GM23338 (cell line): ENCODE measurements at regions not wholly inside any gene's neighbourhood (a gene's known extent, or its start where the extent isn't known, plus 50 kb on each side); places are given as distances from the start of the nearest gene placed in this dataset.
"Not testable (repeated sequence)": the region's sequence is repeated elsewhere in the genome, so short reads cannot be mapped to it uniquely, and the experiment has no call there.

Experiments used
- ATAC-seq: fragments of 200-7000 bp; cut with Tn5 transposase; 3 replicates; pipeline ENCODE4 v1.9.1; 2020
- DNase-seq: peaks from one replicate; pipeline ENCODE4 v3.0.0-alpha.2; 2015; ENCODE audit warnings: low spot score
- H2AFZ ChIP-seq: fragments of 200-600 bp; sonication (generic); 2 replicates; pipeline ENCODE4 v1.8.0; 2016; ENCODE audit warnings: antibody characterized with exemption, mild to moderate bottlenecking, moderate library complexity
- H3F3A ChIP-seq: fragments of 200-600 bp; sonication (generic); replicated peaks from 2 replicates; pipeline ENCODE4 v1.8.0; 2017; ENCODE audit warnings: antibody characterized with exemption, mixed run types, low read depth
- H3K27ac ChIP-seq: fragments of 200-600 bp; sonication (generic); 2 replicates; pipeline ENCODE4 v1.6.1; 2016; ENCODE audit warnings: low read depth
- H3K27me3 ChIP-seq: fragments of 200-600 bp; sonication (generic); 2 replicates; pipeline ENCODE4 v1.8.0; 2016; ENCODE audit warnings: mild to moderate bottlenecking, mixed run types, moderate library complexity; ENCODE audit not compliant: insufficient read depth
- H3K36me3 ChIP-seq: fragments of 200-600 bp; sonication (generic); 2 replicates; pipeline ENCODE4 v1.8.0; 2016; ENCODE audit warnings: mild to moderate bottlenecking; ENCODE audit not compliant: insufficient read depth
- H3K4me1 ChIP-seq: fragments of 200-600 bp; sonication (generic); 2 replicates; pipeline ENCODE4 v1.8.0; 2016; ENCODE audit warnings: mild to moderate bottlenecking, moderate library complexity; ENCODE audit not compliant: insufficient read depth
- H3K4me2 ChIP-seq: fragments of 200-600 bp; sonication (generic); 2 replicates; pipeline ENCODE4 v1.7.1; 2017; ENCODE audit warnings: mixed run types
- H3K4me3 ChIP-seq: fragments of 200-600 bp; sonication (generic); 2 replicates; pipeline ENCODE4 v1.6.1; 2016; ENCODE audit warnings: mixed run types
- H3K79me2 ChIP-seq: fragments of 200-600 bp; sonication (generic); replicated peaks from 2 replicates; pipeline ENCODE4 v1.8.0; 2017; ENCODE audit warnings: mild to moderate bottlenecking; ENCODE audit not compliant: insufficient read depth
- H3K9me2 ChIP-seq: fragments of 200-600 bp; sonication (generic); 2 replicates; pipeline ENCODE4 v1.8.0; 2017; ENCODE audit not compliant: insufficient read depth
- H4K20me1 ChIP-seq: fragments of 200-600 bp; sonication (generic); replicated peaks from 2 replicates; pipeline ENCODE4 v1.8.0; 2017; ENCODE audit warnings: mild to moderate bottlenecking; ENCODE audit not compliant: insufficient read depth
- H3K27ac Mint-ChIP-seq: 2 replicates; pipeline ENCODE4 v1.8.0; 2020; ENCODE audit warnings: inconsistent platforms, mild to moderate bottlenecking, moderate library complexity, mixed read lengths
- H3K27me3 Mint-ChIP-seq: 3 replicates; pipeline ENCODE4 v1.8.0; 2022; ENCODE audit warnings: low read depth, mild to moderate bottlenecking, moderate library complexity, mixed read lengths, inconsistent platforms; ENCODE audit not compliant: insufficient read depth, poor library complexity
- H3K36me3 Mint-ChIP-seq: 3 replicates; pipeline ENCODE4 v1.8.0; 2021; ENCODE audit warnings: low read depth, mild to moderate bottlenecking, inconsistent platforms, moderate library complexity, mixed read lengths
- H3K4me1 Mint-ChIP-seq: 3 replicates; pipeline ENCODE4 v1.8.0; 2020; ENCODE audit warnings: mild to moderate bottlenecking, inconsistent platforms, mixed read lengths
- H3K4me3 Mint-ChIP-seq: 3 replicates; pipeline ENCODE4 v1.8.0; 2021; ENCODE audit warnings: moderate library complexity, mild to moderate bottlenecking, inconsistent platforms, mixed read lengths
- H3K9me3 Mint-ChIP-seq: 3 replicates; pipeline ENCODE4 v1.8.0; 2020; ENCODE audit warnings: moderate library complexity, mild to moderate bottlenecking, inconsistent platforms, mixed read lengths
- CREB1 ChIP-seq: fragments of 250-450 bp; sonication (Bioruptor Pico); IDR thresholded peaks from 2 replicates; pipeline ENCODE4 v1.5.0; 2020; ENCODE audit warnings: low read depth, mild to moderate bottlenecking, moderate library complexity
- EZH2 ChIP-seq: fragments of 200-600 bp; sonication (generic); IDR thresholded peaks from one replicate; pipeline ENCODE4 v1.8.0; 2017; ENCODE audit warnings: antibody characterized with exemption, mild to moderate bottlenecking, low read depth; ENCODE audit not compliant: unreplicated experiment
- EZH2phosphoT487 ChIP-seq: fragments of 200-600 bp; sonication (generic); IDR thresholded peaks from one replicate; pipeline ENCODE4 v1.8.1; 2018; ENCODE audit warnings: antibody characterized with exemption; ENCODE audit not compliant: unreplicated experiment
- JUNB ChIP-seq: IDR thresholded peaks from one replicate; pipeline ENCODE4 v1.6.1; 2016; ENCODE audit warnings: antibody characterized with exemption; ENCODE audit not compliant: unreplicated experiment
- NANOG ChIP-seq: IDR thresholded peaks from 2 replicates; pipeline ENCODE4 v1.6.1; 2016; ENCODE audit warnings: antibody characterized with exemption, borderline replicate concordance
- STAT1 ChIP-seq: IDR thresholded peaks from one replicate; pipeline ENCODE4 v1.6.1; 2016; ENCODE audit warnings: antibody characterized with exemption; ENCODE audit not compliant: unreplicated experiment
- ZNF114 ChIP-seq: fragments of 250-450 bp; sonication (Bioruptor Pico); IDR thresholded peaks from 2 replicates; pipeline ENCODE4 v1.5.0; 2020; ENCODE audit warnings: mild to moderate bottlenecking, moderate library complexity
- TF ChIP-seq, protein P1 (sequence below), 2 experiments: fragments of 200-600 bp in 1 of 2; sonication (generic) in 1 of 2; conservative IDR thresholded peaks; 2 replicates each; pipeline versions ENCODE4 v1.5.1 to v1.6.1; 2016 to 2017; ENCODE audit warnings: antibody characterized with exemption in 2 of 2, low read depth in 2 of 2, mild to moderate bottlenecking in 2 of 2, moderate library complexity in 1 of 2
- TF ChIP-seq, protein P2 (sequence below): fragments of 250-450 bp; sonication (Bioruptor Pico); IDR thresholded peaks from 2 replicates; pipeline ENCODE4 v1.5.0; 2020; ENCODE audit warnings: mild to moderate bottlenecking, moderate library complexity
- TF ChIP-seq, protein P3 (sequence below): IDR thresholded peaks from one replicate; pipeline ENCODE4 v1.6.1; 2018; ENCODE audit warnings: antibody characterized with exemption; ENCODE audit not compliant: unreplicated experiment

DNA sequence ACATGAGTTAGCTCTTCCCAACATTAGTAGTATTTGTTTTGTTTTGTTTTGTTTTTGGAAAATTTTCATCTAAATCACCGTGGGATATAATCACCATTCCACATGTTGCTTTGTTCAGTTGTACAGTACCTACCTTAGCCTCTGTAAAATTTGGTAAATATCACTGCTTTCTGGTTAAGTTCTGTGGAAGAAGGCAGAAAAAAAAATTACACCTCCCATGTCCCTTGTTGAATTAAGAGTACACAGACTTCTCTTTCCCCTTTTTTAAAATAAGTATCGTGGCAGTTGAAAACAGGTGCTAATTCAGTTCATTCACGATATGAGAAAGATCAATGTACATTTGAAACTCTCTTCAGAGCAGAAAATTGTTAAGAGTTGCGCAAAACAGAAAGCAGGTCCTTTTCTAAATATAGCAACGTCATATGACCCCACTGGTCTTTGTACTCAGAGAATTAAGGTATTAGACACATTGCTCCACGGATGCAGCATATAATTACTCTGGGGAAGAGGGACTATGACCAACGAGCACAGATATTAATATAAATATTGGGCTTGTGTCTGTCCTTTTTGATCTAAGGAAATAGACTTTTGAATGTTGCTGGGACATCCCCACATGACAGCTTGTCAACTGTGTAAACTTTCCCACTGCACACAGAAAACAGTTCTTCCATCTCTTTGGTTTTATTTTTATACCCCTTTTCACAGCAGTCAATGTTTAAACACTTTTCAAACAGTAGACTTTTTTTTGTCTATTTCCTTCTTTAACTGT is 58.6 kb upstream of the ZNF217 start:
- Mint-ChIP-seq H3K9me3 (no peaks in the 10 kb centered on the region), H3K4me1 (peaks cover 25% of the 10 kb centered on the region), H3K27me3 (peaks cover 1% of the 10 kb centered on the region), H3K36me3 (no peaks in the 10 kb centered on the region), H3K27ac (peak overlapping the region; percentile 15; the same call in 1 of the 2 replicates), H3K4me3 (no peak overlapping the region)
- Histone ChIP-seq H3K4me1 (peaks cover 20% of the 10 kb centered on the region), H3K27me3 (no peaks in the 10 kb centered on the region), H3K4me3 (no peak overlapping the region), H3K79me2 (no peaks in the 10 kb centered on the region), H3K27ac (no peak overlapping the region), H3K9me2 (no peaks in the 10 kb centered on the region), H3F3A (no peaks in the 10 kb centered on the region), H2AFZ (peak overlapping the region; percentile 45; the same call in 1 of the 2 replicates), H4K20me1 (no peaks in the 10 kb centered on the region), H3K4me2 (no peak overlapping the region), H3K36me3 (no peaks in the 10 kb centered on the region)
- DNase-seq (no peak), ATAC-seq (no peak)
- TF ChIP-seq NANOG (no peak), CREB1 (CRISPR knock-in tag) (no peak), JUNB (no peak), STAT1 (no peak), EZH2 (no peak), ZNF114 (CRISPR knock-in tag) (no peak), EZH2phosphoT487 (no peak)
- TF ChIP-seq, protein P1, sequence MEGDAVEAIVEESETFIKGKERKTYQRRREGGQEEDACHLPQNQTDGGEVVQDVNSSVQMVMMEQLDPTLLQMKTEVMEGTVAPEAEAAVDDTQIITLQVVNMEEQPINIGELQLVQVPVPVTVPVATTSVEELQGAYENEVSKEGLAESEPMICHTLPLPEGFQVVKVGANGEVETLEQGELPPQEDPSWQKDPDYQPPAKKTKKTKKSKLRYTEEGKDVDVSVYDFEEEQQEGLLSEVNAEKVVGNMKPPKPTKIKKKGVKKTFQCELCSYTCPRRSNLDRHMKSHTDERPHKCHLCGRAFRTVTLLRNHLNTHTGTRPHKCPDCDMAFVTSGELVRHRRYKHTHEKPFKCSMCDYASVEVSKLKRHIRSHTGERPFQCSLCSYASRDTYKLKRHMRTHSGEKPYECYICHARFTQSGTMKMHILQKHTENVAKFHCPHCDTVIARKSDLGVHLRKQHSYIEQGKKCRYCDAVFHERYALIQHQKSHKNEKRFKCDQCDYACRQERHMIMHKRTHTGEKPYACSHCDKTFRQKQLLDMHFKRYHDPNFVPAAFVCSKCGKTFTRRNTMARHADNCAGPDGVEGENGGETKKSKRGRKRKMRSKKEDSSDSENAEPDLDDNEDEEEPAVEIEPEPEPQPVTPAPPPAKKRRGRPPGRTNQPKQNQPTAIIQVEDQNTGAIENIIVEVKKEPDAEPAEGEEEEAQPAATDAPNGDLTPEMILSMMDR (conservative IDR thresholded peaks at IDR 0.05; ENCODE audit: low read depth in 2 of 2): no peak
- TF ChIP-seq, protein P2, sequence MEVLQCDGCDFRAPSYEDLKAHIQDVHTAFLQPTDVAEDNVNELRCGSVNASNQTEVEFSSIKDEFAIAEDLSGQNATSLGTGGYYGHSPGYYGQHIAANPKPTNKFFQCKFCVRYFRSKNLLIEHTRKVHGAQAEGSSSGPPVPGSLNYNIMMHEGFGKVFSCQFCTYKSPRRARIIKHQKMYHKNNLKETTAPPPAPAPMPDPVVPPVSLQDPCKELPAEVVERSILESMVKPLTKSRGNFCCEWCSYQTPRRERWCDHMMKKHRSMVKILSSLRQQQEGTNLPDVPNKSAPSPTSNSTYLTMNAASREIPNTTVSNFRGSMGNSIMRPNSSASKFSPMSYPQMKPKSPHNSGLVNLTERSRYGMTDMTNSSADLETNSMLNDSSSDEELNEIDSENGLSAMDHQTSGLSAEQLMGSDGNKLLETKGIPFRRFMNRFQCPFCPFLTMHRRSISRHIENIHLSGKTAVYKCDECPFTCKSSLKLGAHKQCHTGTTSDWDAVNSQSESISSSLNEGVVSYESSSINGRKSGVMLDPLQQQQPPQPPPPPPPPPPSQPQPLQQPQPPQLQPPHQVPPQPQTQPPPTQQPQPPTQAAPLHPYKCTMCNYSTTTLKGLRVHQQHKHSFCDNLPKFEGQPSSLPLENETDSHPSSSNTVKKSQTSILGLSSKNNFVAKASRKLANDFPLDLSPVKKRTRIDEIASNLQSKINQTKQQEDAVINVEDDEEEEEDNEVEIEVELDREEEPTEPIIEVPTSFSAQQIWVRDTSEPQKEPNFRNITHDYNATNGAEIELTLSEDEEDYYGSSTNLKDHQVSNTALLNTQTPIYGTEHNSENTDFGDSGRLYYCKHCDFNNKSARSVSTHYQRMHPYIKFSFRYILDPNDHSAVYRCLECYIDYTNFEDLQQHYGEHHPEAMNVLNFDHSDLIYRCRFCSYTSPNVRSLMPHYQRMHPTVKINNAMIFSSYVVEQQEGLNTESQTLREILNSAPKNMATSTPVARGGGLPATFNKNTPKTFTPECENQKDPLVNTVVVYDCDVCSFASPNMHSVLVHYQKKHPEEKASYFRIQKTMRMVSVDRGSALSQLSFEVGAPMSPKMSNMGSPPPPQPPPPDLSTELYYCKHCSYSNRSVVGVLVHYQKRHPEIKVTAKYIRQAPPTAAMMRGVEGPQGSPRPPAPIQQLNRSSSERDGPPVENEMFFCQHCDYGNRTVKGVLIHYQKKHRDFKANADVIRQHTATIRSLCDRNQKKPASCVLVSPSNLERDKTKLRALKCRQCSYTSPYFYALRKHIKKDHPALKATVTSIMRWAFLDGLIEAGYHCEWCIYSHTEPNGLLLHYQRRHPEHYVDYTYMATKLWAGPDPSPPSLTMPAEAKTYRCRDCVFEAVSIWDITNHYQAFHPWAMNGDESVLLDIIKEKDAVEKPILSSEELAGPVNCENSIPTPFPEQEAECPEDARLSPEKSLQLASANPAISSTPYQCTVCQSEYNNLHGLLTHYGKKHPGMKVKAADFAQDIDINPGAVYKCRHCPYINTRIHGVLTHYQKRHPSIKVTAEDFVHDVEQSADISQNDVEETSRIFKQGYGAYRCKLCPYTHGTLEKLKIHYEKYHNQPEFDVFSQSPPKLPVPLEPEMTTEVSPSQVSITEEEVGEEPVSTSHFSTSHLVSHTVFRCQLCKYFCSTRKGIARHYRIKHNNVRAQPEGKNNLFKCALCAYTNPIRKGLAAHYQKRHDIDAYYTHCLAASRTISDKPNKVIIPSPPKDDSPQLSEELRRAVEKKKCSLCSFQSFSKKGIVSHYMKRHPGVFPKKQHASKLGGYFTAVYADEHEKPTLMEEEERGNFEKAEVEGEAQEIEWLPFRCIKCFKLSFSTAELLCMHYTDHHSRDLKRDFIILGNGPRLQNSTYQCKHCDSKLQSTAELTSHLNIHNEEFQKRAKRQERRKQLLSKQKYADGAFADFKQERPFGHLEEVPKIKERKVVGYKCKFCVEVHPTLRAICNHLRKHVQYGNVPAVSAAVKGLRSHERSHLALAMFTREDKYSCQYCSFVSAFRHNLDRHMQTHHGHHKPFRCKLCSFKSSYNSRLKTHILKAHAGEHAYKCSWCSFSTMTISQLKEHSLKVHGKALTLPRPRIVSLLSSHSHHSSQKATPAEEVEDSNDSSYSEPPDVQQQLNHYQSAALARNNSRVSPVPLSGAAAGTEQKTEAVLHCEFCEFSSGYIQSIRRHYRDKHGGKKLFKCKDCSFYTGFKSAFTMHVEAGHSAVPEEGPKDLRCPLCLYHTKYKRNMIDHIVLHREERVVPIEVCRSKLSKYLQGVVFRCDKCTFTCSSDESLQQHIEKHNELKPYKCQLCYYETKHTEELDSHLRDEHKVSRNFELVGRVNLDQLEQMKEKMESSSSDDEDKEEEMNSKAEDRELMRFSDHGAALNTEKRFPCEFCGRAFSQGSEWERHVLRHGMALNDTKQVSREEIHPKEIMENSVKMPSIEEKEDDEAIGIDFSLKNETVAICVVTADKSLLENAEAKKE: no peak
- TF ChIP-seq, protein P3, sequence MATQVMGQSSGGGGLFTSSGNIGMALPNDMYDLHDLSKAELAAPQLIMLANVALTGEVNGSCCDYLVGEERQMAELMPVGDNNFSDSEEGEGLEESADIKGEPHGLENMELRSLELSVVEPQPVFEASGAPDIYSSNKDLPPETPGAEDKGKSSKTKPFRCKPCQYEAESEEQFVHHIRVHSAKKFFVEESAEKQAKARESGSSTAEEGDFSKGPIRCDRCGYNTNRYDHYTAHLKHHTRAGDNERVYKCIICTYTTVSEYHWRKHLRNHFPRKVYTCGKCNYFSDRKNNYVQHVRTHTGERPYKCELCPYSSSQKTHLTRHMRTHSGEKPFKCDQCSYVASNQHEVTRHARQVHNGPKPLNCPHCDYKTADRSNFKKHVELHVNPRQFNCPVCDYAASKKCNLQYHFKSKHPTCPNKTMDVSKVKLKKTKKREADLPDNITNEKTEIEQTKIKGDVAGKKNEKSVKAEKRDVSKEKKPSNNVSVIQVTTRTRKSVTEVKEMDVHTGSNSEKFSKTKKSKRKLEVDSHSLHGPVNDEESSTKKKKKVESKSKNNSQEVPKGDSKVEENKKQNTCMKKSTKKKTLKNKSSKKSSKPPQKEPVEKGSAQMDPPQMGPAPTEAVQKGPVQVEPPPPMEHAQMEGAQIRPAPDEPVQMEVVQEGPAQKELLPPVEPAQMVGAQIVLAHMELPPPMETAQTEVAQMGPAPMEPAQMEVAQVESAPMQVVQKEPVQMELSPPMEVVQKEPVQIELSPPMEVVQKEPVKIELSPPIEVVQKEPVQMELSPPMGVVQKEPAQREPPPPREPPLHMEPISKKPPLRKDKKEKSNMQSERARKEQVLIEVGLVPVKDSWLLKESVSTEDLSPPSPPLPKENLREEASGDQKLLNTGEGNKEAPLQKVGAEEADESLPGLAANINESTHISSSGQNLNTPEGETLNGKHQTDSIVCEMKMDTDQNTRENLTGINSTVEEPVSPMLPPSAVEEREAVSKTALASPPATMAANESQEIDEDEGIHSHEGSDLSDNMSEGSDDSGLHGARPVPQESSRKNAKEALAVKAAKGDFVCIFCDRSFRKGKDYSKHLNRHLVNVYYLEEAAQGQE: no peak

DNA sequence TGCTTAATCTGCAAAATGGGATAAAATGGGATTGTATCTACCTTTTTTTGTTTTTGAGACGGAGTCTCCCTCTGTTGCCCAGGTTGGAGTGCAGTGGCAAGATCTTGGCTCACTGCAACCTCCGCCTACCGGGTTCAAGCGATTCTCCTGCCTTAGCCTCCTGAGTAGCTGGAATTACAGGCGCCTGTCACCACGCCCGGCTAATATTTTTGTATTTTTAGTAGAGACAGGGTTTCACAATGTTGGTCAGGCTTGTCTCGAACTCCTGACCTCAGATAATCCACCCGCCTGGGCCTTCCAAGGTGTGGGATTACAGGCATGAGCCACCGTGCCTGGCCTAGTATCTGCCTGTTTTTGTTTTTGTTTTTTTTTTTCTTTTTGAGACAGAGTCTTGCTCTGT is 55.9 kb upstream of the ZNF217 start:
- H3K27me3 ChIP-seq, ATAC-seq, H2AFZ ChIP-seq, H3K36me3 ChIP-seq, H3K4me3 ChIP-seq, H3K9me2 ChIP-seq, H3K4me3 Mint-ChIP-seq, H3K27ac Mint-ChIP-seq, H4K20me1 ChIP-seq, H3K27ac ChIP-seq, H3K9me3 Mint-ChIP-seq, DNase-seq, H3K27me3 Mint-ChIP-seq, H3K4me2 ChIP-seq, H3K79me2 ChIP-seq, H3K36me3 Mint-ChIP-seq, H3F3A ChIP-seq: not testable (repeated sequence)
- H3K4me1 ChIP-seq: peaks cover 11% of the 10 kb centered on the region
- H3K4me1 Mint-ChIP-seq: peaks cover 20% of the 10 kb centered on the region
